Mesenteric fat pad (tissue), 1 donor: ENCODE measurements at regions not wholly inside any gene's neighbourhood (a gene's known extent, or its start where the extent isn't known, plus 50 kb on each side); places are given as distances from the start of the nearest gene placed in this dataset.
"Not testable (repeated sequence)": the region's sequence is repeated elsewhere in the genome, so short reads cannot be mapped to it uniquely, and the experiment has no call there.

Source experiments
- DNase-seq: peaks from one replicate; pipeline ENCODE4 v3.0.0-alpha.2; 2020; ENCODE audit warnings: low spot score
- donor health status: DM: yes; HTN: yes; CAD: no.

- no peak for DNase-seq
Observed at GRCh38 chr12:65675141-65675621, 149.1 kb upstream of the HMGA2 start.

DNA sequence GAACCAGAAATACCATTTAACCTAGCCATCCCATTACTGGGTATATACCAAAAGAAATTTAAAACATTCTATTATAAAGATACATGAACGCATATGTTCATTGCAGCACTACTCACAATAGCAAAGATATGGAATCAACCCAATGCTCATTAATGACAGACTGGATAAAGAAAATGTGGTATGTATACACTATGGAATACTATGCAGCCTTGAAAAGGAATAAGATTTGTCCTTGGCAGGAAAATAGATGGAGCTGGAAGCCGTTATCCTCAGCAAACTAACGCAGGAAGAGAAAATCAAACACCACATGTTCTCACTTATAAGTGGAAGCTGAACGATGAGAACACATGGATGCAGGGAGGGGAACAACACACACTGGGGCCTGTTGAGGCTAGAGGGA, 146.1 kb upstream of the HMGA2 start:
- not testable (repeated sequence) for DNase-seq

GRCh38 chr12:65681226-65681625, 143.1 kb upstream of the HMGA2 start:
- no peak for DNase-seq

DNA sequence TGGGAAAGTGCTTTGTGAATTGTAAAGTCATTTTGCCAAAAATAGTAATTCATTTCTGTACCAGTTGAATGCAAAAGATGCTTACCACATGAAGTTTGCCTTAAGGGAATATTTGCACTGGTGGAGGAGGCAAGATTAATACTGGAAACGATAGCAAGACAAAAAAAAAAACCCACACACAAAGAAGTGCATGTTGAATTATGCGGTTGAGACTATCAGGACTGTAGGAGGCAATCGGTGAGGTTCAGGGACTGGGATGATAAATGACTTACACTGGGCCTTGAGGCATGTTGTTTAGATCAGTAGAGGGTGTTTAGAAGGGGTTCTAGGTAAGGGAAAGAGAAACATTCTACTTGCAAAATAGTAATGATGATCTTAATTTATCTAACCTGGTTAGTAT, 142.2 kb upstream of the HMGA2 start:
- no peak for DNase-seq

DNA sequence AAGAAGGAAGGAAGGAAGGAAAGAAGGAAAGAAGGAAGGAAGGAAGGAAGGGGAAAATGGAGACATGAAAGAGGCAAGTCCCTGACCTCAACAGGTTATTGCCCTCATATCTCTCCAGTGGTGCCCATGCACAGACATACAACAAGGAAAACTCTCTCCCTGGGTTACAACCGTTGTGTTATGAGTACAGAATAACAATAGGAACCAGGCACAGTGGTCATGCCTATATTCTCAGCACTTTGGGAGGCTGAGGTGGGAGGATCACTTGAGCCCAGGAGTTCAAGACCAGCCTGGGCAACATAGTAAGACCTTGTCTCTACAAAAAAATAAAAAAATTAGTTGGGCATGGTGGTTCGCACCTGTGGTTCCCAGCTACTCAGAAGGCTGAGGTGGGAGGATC, 139.4 kb upstream of the HMGA2 start:
- no peak for DNase-seq

GRCh38 chr12:65685514-65685913, 138.8 kb upstream of the HMGA2 start:
- DNase-seq: no peak

- DNase-seq: no peak
Observed at GRCh38 chr12:65689508-65689907, 134.8 kb upstream of the HMGA2 start.

GRCh38 chr12:65690477-65690876, 133.8 kb upstream of the HMGA2 start:
- no peak for DNase-seq

- no peak for DNase-seq
Observed at GRCh38 chr12:65694130-65694529, 130.2 kb upstream of the HMGA2 start.

DNA sequence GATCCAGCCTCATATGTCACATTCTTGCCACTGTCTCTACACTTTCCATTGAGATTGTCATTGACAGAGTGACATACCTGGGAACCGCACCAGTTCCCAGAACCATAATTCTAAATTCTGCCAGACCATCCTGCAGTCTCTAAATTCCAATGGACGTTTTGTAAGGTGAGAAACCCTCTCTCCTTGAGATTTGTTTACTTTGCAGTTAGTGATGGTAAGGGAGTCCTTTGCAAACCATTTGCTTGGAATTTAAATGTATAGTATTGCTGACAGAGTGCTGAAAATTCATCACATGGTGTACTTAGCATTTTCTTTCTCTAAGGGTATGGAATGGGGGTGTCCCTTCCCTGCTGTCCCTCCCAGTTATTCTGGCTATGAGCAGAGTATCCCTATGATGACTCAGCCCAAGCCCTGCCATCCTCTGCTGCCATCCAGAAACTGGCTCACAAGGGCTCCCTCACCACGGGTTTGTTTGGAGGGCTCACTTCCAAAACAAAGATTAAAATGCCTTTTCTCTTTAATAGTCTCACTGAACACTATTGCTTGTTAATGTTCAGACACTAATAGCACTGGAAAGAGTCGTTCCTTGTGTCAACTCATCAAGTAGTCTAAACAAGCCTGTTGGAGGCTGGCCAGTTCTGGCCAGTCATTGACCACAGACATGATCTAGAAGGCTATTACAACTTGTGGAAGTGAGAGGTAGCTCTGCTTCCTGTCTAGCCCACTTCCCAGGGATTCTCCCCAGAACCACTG, 129.0 kb upstream of the HMGA2 start:
- no peak for DNase-seq

DNA sequence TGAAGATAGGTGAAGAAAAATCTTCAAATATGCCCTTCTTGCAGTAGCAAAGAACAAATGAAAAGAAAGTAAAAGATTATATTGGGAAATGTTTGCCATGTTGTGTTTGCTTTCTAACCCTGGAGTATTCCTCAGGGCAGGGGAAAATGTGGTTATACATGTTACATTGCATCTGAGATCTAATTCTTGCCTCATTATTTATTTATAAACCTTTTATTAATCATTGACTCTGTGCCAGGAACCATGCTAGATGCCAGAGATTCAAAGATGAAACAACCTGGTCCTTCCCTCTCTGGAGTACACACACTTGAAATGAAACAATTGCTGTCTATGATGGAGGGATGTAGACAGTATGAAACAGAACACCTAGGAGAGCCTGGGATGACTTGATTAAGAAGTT, 128.1 kb upstream of the HMGA2 start:
- DNase-seq: no peak

DNA sequence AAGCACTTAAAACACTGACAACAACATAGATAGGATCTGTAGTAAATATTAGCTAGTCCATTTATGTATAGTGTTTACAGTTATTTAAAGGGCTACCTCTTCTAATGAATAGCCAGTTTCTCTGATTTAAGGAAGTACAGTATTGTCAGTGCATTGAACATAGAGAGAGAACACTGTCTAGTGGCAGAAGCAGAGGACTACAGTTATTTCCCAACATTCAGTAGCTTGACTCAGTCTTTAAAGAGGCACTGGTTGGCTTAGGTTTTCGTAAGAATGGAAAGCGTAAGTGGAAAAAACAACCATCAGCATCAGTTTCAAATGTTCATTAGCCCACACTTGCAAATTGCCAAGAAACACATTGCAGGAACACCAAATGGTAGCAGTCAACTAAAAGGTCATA, 125.0 kb upstream of the HMGA2 start:
- no peak for DNase-seq

DNA sequence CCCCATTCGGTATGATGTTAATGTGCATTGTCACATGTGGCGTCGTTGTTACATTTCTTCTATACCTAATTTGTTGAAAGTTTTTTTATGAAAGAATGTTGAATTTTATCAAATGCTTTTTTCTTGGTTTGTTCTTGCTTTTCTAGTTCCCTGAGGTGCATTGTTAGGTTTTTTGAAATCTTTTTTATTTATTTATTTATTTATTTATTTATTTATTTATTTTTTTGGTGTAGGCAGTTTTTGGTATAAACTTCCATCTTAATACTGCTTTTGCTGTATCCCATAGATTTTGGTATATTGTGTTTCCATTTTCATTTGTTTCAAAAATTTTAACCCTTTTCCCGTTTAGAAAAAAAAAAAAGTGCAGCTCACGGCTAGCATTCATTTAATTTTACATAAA, 121.1 kb upstream of the HMGA2 start:
- DNase-seq: no peak

- no peak for DNase-seq
Observed at GRCh38 chr12:65705380-65705876, 118.9 kb upstream of the HMGA2 start.

- no peak for DNase-seq
Observed at GRCh38 chr12:65707051-65707450, 117.2 kb upstream of the HMGA2 start.

GRCh38 chr12:65712260-65713004, 111.9 kb upstream of the HMGA2 start:
- no peak for DNase-seq

DNA sequence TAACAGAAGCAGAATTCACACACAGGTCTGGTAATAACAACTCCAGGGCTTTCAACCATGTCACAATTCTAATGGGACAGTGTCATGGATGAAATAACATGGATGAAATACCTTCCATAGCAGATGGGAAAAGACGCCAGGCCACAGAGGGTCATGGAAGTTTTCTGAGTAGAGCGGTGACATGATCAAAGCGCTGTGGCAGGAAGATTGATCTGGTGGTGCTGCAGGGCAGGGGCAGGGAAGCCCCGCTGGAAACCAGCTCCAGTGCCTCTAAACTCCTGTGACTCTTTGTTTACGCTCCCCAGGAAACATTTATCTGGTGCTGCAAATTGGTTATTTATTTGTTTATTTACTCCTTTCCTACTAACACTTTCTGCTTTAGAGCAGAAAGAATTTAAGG, 108.3 kb upstream of the HMGA2 start:
- no peak for DNase-seq

DNA sequence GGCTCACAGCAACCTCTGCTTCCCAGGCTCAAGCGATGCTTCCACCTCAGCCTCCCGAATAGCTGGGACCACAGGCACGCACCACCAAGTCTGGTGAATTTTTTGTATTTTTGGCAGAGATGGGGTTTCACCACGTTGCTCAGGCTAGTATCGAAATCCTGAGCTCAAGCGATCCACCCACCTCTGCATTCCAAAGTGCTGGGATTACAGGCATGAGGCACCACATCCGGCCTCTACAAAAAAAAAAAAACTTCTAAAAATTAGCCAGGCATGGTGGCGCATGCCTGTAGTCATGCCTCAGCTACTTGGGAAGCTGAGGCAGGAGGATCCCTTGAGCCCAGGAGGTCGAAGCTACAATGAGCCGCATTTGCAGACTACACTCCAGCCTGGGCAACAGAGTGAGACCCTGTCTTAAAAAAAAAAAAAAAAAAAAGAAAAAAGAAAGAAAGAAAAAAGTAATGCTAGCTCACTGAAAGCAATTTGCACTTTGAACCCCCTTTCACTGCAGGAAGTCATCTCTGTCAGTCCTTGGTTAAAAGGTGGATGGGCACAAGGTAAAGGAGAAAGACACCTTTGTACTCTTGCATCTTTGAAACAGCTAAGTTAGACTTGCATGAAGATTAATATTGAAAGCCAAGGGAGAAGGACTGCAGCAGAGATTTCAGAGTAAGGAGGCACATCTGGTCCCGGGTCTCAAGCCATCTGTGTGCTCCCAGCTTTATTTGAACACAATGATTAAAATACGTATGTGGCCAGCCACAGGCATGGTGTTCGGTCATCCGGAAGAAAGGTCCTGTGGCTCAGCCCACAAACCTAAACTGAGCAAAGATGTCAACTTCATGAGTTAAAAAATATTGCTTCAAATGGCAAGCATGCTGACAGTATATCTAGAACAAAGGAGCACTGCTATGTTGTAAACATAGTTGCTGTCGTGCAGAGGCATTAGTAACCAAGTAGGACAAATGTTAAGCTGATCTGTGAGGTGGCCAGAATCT, 103.8 kb upstream of the HMGA2 start:
- no peak for DNase-seq

- no peak for DNase-seq
Observed at GRCh38 chr12:65721541-65722190, 102.6 kb upstream of the HMGA2 start.

- DNase-seq: no peak
Observed at GRCh38 chr12:65725376-65725775, 98.9 kb upstream of the HMGA2 start.

DNA sequence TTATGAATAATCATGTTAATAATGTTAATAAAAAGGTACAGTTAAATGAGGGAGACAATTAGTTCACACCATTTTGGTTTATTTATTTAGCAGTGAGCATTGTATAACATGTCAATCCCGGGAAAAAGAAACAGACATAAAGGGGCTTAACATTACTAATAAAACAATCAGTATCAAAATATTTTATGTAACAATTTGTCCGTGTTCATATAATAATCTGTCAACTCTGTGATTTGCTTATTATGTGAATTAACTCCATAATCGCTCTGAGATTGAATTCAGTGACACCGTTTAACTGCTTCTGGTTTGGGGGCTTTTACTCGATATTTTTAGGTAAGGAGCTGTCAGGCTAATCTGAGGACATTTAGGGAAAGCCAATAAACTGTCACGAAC, 95.8 kb upstream of the HMGA2 start:
- no peak for DNase-seq
